MCF 10A (cell line): ENCODE measurements at regions not wholly inside any gene's neighbourhood (a gene's known extent, or its start where the extent isn't known, plus 50 kb on each side); places are given as distances from the start of the nearest gene placed in this dataset.
"Not testable (repeated sequence)": the region's sequence is repeated elsewhere in the genome, so short reads cannot be mapped to it uniquely, and the experiment has no call there.

Source experiments
- BruUV-seq: library from RNA; stranded (reverse); fragments of 400-500 nt; replicated peaks from 2 replicates; lab custom pipeline; 2021; lab: Mats Ljungman, UMichigan
- CTCF ChIA-PET: fragments of 300-600 bp; sonication (Branson Sonifier 250); formaldehyde crosslinking; extraction: SDS; loops from one replicate; lab custom pipeline; 2021; ENCODE audit warnings: antibody characterized with exemption, inconsistent platforms; lab: Yijun Ruan, JAX
- POLR2A ChIA-PET: fragments of 300-600, 350-650 bp; sonication (Branson Sonifier 250); formaldehyde crosslinking; extraction: SDS; loops from one replicate; lab custom pipeline; 2020; ENCODE audit warnings: antibody characterized with exemption, inconsistent platforms; lab: Yijun Ruan, JAX
- DNase-seq: peaks from one replicate; pipeline ENCODE4 v3.0.0-alpha.2; 2018; ENCODE audit not compliant: unreplicated experiment
- H3K27ac Mint-ChIP-seq: one replicate; pipeline ENCODE4 v1.8.0; 2022; ENCODE audit warnings: mild to moderate bottlenecking, low read depth, mixed read lengths; ENCODE audit not compliant: unreplicated experiment
- H3K27me3 Mint-ChIP-seq: one replicate; pipeline ENCODE4 v1.8.0; 2022; ENCODE audit warnings: mixed read lengths; ENCODE audit not compliant: insufficient read depth, unreplicated experiment
- H3K36me3 Mint-ChIP-seq: one replicate; pipeline ENCODE4 v1.8.0; 2022; ENCODE audit warnings: mild to moderate bottlenecking, moderate library complexity, mixed read lengths; ENCODE audit not compliant: insufficient read depth, unreplicated experiment
- H3K4me1 Mint-ChIP-seq: one replicate; pipeline ENCODE4 v1.8.0; 2022; ENCODE audit warnings: mixed read lengths; ENCODE audit not compliant: insufficient read depth, unreplicated experiment
- H3K4me3 Mint-ChIP-seq: one replicate; pipeline ENCODE4 v1.8.0; 2022; ENCODE audit warnings: mild to moderate bottlenecking, moderate library complexity, mixed read lengths; ENCODE audit not compliant: unreplicated experiment
- H3K9me3 Mint-ChIP-seq: one replicate; pipeline ENCODE4 v1.8.0; 2022; ENCODE audit warnings: mixed read lengths; ENCODE audit not compliant: unreplicated experiment
- intact Hi-C: fragments of 100-400 bp; cut with micrococcal nuclease; formaldehyde crosslinking; loops from 2 replicates; pipeline ENCODE4 v1.14.1; 2022
- TF ChIP-seq, protein P1 (sequence below): fragments of 200-600 bp; IDR thresholded peaks from one replicate; pipeline ENCODE4 v1.8.0; 2022; ENCODE audit warnings: antibody characterized with exemption, mild to moderate bottlenecking; ENCODE audit not compliant: unreplicated experiment

- H3K36me3 Mint-ChIP-seq: no peaks in the 10 kb centered on the region
- H3K9me3 Mint-ChIP-seq: no peaks in the 10 kb centered on the region
- no TSS peak for BruUV-seq
- H3K27me3 Mint-ChIP-seq: no peaks in the 10 kb centered on the region
- H3K4me3 Mint-ChIP-seq: peak overlapping the region; percentile 1
- H3K27ac Mint-ChIP-seq: peak overlapping the region; percentile 68
- TF ChIP-seq, protein P1, sequence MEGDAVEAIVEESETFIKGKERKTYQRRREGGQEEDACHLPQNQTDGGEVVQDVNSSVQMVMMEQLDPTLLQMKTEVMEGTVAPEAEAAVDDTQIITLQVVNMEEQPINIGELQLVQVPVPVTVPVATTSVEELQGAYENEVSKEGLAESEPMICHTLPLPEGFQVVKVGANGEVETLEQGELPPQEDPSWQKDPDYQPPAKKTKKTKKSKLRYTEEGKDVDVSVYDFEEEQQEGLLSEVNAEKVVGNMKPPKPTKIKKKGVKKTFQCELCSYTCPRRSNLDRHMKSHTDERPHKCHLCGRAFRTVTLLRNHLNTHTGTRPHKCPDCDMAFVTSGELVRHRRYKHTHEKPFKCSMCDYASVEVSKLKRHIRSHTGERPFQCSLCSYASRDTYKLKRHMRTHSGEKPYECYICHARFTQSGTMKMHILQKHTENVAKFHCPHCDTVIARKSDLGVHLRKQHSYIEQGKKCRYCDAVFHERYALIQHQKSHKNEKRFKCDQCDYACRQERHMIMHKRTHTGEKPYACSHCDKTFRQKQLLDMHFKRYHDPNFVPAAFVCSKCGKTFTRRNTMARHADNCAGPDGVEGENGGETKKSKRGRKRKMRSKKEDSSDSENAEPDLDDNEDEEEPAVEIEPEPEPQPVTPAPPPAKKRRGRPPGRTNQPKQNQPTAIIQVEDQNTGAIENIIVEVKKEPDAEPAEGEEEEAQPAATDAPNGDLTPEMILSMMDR: no peak
- POLR2A ChIA-PET: interaction anchor here (1.0 to 1.1 kb wide), 3 partner anchors 8 to 165 kb away, joined by 3 to 4 read pairs (median 3); partner anchors contain the start of gene CNOT2
- H3K4me1 Mint-ChIP-seq: peaks cover 11% of the 10 kb centered on the region
- DNase-seq: no peak
- intact Hi-C loops: no loop called here
- CTCF ChIA-PET: interaction anchor here (0.6 to 0.8 kb wide), 2 partner anchors 23 to 28 kb away, joined by 3 read pairs; no protein-coding TSS in a partner anchor
Measured at GRCh38 chr12:70078161-70078560, 165.1 kb upstream of the CNOT2 start.

DNA sequence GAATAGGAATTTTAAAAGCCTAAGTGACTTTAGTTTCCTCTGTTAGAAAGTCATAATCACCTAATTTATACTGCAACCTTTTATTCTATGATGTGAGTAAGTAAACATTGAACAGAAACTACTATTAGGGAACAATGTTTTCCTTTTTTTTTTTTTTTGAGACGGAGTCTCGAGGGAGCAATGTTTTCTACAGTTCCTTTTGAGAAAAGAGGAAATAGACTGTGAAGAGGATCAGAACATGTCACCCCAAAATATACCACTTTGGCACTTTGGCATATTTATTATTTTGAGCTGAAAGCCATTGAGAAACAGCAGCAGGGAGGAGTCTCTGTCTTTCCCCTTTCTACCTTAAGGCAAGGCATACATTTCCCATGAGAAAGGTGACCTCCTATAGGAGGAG, 162.7 kb upstream of the CNOT2 start:
- Mint-ChIP-seq H3K4me3 (no peak overlapping the region), H3K27ac (no peak overlapping the region), H3K27me3 (no peaks in the 10 kb centered on the region), H3K36me3 (no peaks in the 10 kb centered on the region), H3K4me1 (peaks cover 11% of the 10 kb centered on the region), H3K9me3 (no peaks in the 10 kb centered on the region)
- TF ChIP-seq, protein P1: no peak
- CTCF ChIA-PET: no interaction called here
- BruUV-seq: no TSS peak
- DNase-seq: no peak
- intact Hi-C loops: no loop called here
- POLR2A ChIA-PET: no interaction called here

DNA sequence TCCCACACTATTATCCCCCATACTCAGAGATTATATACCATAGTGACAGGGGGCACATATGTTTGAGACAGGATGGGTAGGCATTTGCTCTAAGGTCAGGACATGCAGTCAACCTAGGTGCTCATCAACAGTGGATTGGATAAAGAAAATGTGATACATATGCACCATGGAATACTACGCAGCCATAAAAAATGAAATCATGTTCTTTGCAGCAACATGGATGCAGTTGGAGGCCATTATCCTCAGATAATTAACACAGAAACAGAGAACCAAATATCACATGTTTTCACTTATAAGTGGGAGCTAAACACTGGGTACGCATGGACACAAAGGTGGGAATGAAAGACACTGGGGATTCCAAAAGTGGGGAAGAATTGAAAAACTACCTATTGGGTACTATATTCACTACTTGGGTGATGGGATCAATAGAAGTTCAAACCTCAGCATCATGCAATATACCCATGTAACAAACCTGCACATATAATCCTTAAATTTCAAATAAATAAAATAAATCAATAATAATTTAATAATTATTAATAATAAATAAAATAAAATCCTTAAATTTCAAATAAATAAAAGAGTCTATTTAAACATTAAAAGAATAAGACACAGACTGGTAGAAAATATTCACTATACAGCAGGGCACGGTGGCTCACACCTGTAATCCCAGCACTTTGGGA, 160.1 kb upstream of the CNOT2 start:
- intact Hi-C loops: no loop called here
- no peaks in the 10 kb centered on the region for H3K36me3 Mint-ChIP-seq
- H3K27ac Mint-ChIP-seq: no peak overlapping the region
- H3K4me1 Mint-ChIP-seq: peaks cover 3% of the 10 kb centered on the region
- H3K4me3 Mint-ChIP-seq: no peak overlapping the region
- H3K27me3 Mint-ChIP-seq: no peaks in the 10 kb centered on the region
- CTCF ChIA-PET: interaction anchor here (0.7 kb wide), 1 partner anchor 16 kb away, joined by 3 read pairs; no protein-coding TSS in a partner anchor
- no peaks in the 10 kb centered on the region for H3K9me3 Mint-ChIP-seq
- POLR2A ChIA-PET: interaction anchor here (1.7 kb wide), 1 partner anchor 11 kb away, joined by 5 read pairs; no protein-coding TSS in a partner anchor
- TF ChIP-seq, protein P1: no peak
- no TSS peak for BruUV-seq
- DNase-seq: no peak

DNA sequence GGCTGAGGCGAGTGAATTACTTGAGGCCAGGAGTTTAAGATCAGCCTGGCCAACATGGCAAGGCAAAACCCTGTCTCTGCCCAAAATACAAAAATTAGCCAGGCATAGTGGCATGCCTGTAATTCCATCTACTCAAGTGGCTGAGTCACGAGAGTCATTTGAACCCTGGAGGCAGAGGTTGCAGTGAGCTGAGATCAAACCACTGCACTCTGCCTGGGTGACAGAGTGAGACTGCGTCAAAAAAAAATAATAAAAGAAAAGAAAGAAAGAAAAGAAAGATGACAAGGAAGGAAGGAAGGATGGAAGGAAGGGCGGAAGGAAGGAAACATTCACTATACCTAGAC, 159.6 kb upstream of the CNOT2 start:
- BruUV-seq: no TSS peak
- Mint-ChIP-seq H3K36me3 (no peaks in the 10 kb centered on the region), H3K4me3 (no peak overlapping the region), H3K27me3 (no peaks in the 10 kb centered on the region), H3K9me3 (no peaks in the 10 kb centered on the region), H3K4me1 (no peaks in the 10 kb centered on the region), H3K27ac (no peak overlapping the region)
- TF ChIP-seq, protein P1: no peak
- intact Hi-C loops: no loop called here
- DNase-seq: no peak
- POLR2A ChIA-PET: interaction anchor here (1.7 kb wide), 1 partner anchor 11 kb away, joined by 5 read pairs; no protein-coding TSS in a partner anchor
- CTCF ChIA-PET: no interaction called here

DNA sequence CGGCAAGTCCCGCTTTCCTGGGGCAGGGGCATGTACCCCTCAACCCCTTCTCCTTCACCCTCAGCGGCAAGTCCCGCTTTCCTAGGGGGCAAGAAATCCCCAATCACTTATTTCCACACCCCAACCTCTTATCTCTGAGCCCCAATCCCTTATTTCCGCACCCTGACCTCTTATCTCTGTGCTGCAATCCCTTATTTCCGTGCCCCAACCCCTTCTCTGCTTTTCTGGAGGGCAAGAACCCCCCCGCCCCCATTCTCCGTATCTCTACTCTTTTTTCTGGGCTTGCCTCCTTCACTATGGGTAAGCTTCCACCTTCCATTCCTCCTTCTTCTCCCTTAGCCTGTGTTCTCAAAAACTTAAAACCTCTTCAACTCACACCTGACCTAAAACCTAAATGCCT, 156.9 kb upstream of the CNOT2 start:
- H3K4me1 Mint-ChIP-seq, POLR2A ChIA-PET, intact Hi-C loops, H3K36me3 Mint-ChIP-seq, DNase-seq, H3K27me3 Mint-ChIP-seq, H3K4me3 Mint-ChIP-seq, H3K9me3 Mint-ChIP-seq, CTCF ChIA-PET, H3K27ac Mint-ChIP-seq, BruUV-seq: not testable (repeated sequence)
